Hippocampal formation (tissue), 2 donors: ENCODE measurements at regions not wholly inside any gene's neighbourhood (a gene's known extent, or its start where the extent isn't known, plus 50 kb on each side); places are given as distances from the start of the nearest gene placed in this dataset.

Experiments used
- DNase-seq, 2 donors: peaks; one replicate each; lab custom pipeline; 2025; lab: John Stamatoyannopoulos, UW

GRCh38 chr3:66854601-66855151 lies 143.4 kb upstream of the KBTBD8 start:
- DNase-seq: no peak

GRCh38 chr3:66856533-66856932 lies 141.6 kb upstream of the KBTBD8 start:
- DNase-seq: no peak

- DNase-seq: no peak
Observed at GRCh38 chr3:66858656-66859381, 139.3 kb upstream of the KBTBD8 start.

- no peak for DNase-seq
Observed at GRCh38 chr3:66860771-66861170, 137.3 kb upstream of the KBTBD8 start.

- no peak for DNase-seq
Observed at GRCh38 chr3:66863205-66864111, 134.6 kb upstream of the KBTBD8 start.

- no peak for DNase-seq
Observed at GRCh38 chr3:66884659-66885058, 113.4 kb upstream of the KBTBD8 start.

GRCh38 chr3:66885326-66886000 lies 112.6 kb upstream of the KBTBD8 start:
- no peak for DNase-seq

GRCh38 chr3:66889750-66890494 lies 108.2 kb upstream of the KBTBD8 start:
- DNase-seq: no peak

GRCh38 chr3:66898155-66898554 lies 100.0 kb upstream of the KBTBD8 start:
- DNase-seq: no peak

GRCh38 chr3:66904336-66904735 lies 93.8 kb upstream of the KBTBD8 start:
- no peak for DNase-seq

GRCh38 chr3:66904831-66905493 lies 93.1 kb upstream of the KBTBD8 start:
- DNase-seq: no peak

- no peak for DNase-seq
Observed at GRCh38 chr3:66907136-66907535, 91.0 kb upstream of the KBTBD8 start.

GRCh38 chr3:66910266-66911055 lies 87.6 kb upstream of the KBTBD8 start:
- DNase-seq: no peak

GRCh38 chr3:66912306-66912705 lies 85.8 kb upstream of the KBTBD8 start:
- no peak for DNase-seq

- no peak for DNase-seq
Observed at GRCh38 chr3:66922058-66922457, 76.0 kb upstream of the KBTBD8 start.

GRCh38 chr3:66923969-66924368 lies 74.1 kb upstream of the KBTBD8 start:
- DNase-seq: no peak

- DNase-seq: no peak
Observed at GRCh38 chr3:66928252-66928651, 69.9 kb upstream of the KBTBD8 start.

- DNase-seq: no peak
Observed at GRCh38 chr3:66931291-66931690, 66.8 kb upstream of the KBTBD8 start.

- DNase-seq: no peak
Observed at GRCh38 chr3:66931699-66932098, 66.4 kb upstream of the KBTBD8 start.

- no peak for DNase-seq
Observed at GRCh38 chr3:66933233-66933632, 64.9 kb upstream of the KBTBD8 start.
